ENCODE measurements at regions not wholly inside any gene's neighbourhood (a gene's known extent, or its start where the extent isn't known, plus 50 kb on each side); places are given as distances from the start of the nearest gene placed in this dataset.

- no peak for TF ChIP-seq POLR2AphosphoS5 (IDR thresholded peaks at IDR 0.05)
- TF ChIP-seq POLR2A (IDR thresholded peaks at IDR 0.05) = no peak
- TF ChIP-seq CTCF (IDR thresholded peaks at IDR 0.05) = no peak
These were observed 52.6 kb upstream of the OLFM4 start for GRCh38 chr13:52975969-52976368.

All from suprapubic skin (tissue), 4 donors.